NCI-H146 (cell line): ENCODE measurements at regions not wholly inside any gene's neighbourhood (a gene's known extent, or its start where the extent isn't known, plus 50 kb on each side); places are given as distances from the start of the nearest gene placed in this dataset.

Experiments
- DNase-seq: peaks from one replicate; lab custom pipeline; 2025; lab: John Stamatoyannopoulos, UW

DNA sequence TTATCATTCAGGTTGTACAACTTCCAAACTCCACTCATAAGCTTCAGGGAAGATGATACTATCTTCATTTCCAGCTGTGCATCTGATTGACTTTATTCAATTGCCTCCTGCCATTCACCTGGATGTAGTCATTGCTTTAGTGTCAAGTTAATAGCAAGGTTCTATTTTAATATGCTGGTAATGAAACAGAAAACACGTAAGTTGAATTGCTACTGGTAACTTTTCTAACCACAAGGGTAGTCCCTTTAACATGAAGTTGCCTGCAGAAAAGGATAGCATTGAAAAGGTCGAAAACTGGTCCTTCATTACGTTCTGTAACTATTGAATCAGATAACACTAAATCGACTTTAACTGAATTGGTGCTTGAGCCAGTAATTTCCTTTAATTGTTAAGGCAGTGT is 459.4 kb upstream of the CDH6 start:
- no peak for DNase-seq

DNA sequence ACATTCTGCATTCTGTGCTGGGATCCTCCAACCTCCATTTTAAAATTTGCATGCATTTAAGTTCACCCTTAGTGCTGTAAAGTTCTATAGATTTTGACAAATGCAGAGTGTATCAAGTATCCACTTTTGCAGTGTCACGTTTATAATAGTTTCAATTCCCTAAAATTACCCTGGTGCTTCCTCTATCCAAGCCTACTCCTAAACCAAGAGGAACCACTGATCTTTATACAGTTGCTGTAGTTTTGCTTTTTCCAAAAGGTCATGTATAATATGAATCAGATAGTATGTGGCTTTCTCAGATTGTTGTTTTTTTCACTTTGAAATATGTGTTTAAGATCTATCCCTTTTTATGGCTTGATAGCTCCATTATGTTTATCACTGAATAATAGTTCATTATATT is 468.4 kb upstream of the CDH6 start:
- no peak for DNase-seq

DNA sequence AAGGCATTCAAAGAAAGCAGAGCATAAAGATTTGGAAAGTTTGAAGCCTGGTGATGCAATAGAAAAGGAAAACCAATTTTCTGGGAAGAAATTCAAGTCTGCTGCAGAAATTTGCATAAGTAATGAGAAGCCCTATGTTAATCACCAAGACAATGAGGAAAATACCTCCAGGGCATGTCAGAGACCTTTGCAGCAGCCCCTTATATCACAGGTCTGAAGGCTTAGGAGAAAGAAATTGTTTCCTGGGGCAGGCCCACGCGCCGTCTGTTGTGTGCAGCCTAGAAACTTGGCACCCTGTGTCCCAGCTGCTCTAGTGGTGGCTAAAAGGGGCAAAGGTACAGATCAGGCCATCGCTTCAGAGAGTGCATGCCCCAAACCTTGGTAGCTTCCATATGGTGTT is 495.3 kb upstream of the CDH6 start:
- no peak for DNase-seq

DNA sequence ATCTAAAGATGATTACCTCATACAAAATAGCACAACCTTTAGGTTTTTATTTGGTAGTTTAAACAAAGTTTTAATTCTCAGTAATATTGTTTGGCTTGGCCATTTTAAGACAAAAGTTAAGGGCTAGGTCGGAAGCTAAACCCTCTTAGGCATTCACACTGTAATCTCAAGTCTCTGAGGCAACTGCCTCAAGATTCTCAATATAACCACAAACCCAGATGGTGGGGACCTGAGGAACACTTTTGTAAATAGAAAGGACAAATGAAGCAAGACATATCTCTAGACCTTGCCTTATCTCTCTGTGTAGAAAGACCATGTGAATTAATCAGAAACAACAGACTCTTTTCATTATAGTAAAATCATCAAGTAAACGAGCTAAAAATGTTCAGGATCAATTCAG is 500.2 kb upstream of the CDH6 start:
- DNase-seq: peak; percentile 12

DNA sequence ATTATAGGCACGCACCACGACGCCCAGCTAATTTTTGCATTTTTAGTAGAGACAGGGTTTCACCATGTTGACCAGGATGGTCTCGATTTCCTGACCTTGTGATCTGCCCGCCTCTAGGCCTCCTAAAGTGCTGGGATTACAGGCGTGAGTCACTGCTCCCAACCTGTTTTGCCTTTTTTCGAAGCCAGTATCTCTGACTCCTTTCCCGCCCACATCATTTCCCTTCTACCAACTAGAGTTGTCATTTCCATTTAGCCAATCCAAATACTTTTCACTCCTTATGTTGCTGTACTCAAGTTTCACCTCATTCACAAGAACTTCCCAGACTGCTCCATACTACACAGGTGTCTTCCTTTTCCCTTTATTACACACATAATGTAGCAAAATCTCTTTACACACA is 502.6 kb upstream of the CDH6 start:
- peak; percentile 50 for DNase-seq

DNA sequence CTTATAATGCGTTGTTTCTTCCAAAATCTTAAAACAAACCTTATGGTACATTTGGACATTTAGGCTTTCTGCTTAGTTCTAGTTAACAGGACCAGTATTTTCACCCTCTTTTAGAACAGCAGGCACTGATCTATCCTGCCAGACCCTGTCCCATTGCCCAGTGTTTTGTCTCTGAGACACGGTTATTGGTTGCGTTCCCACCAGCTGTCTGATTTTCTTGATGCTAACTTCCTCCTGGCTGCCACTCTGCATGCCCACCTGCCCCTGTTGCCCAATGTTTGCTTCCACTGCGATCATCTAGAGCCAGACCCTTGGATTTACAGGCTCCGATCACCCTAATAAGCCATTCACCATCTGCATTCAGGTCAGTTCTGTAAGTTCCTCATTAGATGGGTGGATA is 506.0 kb upstream of the CDH6 start:
- no peak for DNase-seq

DNA sequence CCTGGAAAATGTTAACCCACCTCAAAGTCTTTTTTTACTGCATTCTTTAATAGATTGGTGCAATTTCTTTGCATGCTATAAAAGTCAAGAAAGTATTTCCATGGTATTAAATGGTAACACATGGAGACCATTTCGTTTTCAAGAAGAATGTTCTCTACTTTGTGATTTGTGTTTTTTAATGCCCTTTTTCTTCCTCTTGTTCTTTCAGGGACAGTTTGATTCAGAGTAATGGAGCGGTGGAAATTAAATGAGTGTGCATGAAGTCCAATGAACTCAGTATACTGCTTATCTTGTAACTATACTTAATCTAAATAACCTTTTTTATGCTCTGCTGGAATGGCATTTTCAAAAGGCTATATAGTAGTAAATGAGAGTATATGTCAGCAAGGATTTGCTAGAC is 507.0 kb upstream of the CDH6 start:
- DNase-seq: no peak

DNA sequence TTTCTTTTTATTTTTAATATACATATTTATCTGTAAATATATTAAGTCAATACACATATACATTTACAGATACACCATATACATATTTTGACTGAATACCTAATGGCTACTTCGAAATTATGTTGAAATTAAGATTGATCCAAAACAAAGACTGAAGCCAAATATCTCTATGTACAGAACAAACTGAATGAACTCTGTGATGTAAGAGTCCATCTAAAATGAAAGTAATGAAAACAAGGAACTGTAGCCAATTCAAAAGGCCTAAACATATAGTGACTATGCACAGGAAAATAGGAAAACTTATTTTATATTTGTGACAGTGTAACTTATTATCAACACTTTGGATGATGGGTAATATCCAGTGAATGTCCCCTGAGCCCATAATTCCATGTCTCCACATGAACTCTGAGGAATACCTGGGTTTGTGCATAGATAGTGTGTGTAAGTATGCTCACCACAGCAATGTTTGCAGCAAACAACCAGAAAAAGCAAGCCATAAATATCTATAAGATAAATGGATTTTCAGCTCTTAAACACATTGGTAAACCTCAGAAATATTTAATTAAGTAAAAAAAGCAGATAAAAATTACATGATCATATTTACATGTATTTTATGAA is 517.2 kb upstream of the CDH6 start:
- DNase-seq: no peak

DNA sequence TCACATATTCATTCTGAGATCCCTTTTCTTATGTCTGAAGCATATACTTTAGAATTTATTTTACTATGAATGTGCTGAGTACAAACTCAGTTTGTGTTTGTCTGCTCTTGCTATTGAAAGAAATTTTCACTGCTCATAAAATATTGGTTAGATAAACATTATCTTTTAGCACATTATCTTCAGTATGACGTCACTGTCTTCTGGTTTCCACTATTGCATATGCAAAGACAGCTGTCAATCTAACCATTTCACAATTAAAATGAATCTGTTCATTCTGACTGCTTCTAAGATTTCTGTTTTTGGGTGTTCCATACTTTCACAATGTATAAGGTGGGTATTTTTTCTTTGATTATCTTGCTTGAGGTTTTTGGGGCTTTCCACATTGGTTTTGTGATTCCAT is 526.2 kb upstream of the CDH6 start:
- no peak for DNase-seq

DNA sequence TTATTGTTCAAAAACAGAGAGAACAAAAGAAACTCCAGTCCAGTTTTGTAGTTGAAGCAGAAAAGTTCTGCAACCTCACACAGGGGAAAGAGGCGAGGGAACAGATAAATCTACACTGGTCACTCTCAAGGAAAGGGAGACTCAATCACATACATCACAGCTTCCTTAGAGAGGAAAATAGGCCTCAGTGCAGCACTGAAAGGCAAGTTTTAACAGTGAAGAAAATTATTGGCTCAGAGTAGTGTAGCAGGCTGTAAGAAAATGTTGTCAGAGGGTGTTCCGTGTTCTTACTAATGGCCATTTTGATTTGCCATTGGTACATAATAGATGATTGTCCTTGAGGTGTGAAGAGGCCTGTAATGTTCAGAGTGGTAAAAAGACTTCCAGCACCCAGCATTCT is 530.0 kb upstream of the CDH6 start:
- no peak for DNase-seq

DNA sequence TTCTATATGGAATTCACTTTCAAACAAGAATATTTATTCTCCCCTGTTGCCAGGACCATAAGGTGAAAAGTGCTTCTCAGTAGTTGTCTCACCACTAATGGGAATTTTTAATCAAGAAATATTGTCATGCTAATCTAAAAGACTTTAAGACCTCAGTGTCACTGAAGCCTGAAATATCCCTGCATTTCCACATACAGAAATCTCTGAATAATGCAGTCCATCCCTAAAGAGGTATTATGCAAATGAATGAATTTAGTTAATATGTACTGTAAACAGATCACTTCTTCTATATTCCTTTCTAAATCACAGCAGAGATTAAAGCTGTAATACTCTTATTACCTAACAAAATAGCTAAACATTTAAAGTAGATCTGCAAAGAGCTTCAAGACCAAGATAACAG is 531.1 kb upstream of the CDH6 start:
- no peak for DNase-seq

DNA sequence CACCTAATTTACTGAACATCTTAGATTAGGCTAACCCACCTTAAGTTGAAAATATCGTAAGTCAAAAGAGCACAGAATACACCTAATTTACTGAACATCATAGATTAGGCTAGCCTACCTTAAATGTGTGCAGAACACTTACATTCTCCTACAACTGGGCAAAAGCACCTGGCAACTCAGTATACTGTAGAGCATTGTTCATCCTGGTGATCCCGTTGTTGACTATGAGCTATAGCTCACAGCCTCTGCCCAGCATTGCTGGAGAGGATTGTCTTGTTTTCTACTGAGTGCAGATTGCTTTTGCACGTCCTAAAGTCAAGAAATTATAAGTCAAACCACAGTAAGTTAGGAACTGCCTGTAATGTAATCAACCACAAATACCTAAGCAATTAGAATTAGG is 531.8 kb upstream of the CDH6 start:
- DNase-seq: no peak

DNA sequence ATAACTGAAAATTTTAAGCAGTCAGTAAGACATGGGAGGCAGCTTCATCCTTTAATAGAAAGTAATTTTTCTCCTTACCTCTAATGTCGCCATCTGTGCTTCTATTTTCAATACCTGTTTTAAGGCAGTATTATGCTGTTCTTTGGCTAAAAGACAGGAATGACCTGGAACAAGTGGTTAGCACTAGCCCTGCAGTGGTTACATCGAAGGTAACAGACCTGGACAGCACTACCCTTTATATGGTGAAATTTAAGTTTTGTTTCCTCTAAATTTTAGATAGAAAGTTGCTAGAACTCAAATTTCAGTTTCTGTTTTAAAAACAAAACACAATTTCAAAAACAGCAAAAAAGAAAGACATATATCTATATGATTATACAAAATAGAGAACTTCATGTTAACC is 534.1 kb upstream of the CDH6 start:
- no peak for DNase-seq

DNA sequence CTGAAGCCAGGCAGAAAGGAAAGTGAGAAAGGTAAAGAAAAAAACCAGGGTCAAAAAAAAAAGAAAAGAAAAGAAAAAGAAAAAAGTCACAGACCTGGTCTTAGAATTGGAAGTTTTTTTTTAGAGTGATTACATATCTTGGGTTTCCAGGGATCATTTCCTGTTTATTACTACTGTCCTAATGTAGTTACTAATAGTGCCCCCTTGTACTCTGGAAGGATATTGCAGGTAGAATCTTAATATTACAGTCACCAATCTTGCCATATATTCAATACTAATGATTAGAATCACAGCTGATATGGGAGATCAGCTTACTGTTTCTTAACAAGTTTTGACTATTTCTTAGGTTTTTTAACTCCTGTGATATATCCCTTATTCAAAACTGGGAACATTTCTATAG is 543.2 kb upstream of the CDH6 start:
- DNase-seq: no peak

DNA sequence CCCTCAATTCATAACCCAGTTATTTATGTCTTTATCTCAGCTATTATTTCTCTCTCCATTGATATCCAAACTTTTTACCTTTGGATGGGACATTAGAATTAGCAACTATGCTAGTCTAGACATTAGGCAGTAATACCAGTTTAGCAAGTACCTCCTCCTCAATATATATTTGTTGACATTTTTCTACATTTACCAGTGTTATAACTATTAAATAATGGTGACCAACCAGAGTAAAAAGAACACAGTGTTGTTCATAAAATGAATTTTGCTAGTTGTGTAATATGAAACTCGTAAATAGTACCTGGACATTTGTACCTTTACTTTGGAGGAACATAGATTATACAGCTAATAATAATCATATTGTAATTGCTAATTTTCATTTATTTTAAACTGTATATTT is 554.6 kb upstream of the CDH6 start:
- DNase-seq: no peak

DNA sequence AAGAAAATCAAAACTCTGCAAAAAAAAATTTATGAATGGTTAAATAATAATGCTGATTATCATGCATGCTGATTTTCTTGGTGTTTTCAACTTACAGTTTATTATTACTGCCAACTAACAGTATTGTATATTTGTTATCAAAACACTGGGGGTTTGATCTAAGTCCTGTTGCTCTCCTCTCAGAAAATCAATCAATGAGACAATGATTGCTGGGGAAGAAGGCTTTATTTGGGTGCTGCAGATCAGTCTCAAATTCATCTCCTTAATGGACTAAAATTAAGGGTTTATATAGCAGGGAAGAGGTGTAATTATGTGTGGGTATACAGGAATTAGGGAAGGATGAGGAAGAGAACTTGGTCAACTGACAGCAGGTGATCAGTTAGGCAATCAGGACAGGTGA is 565.5 kb upstream of the CDH6 start:
- no peak for DNase-seq

DNA sequence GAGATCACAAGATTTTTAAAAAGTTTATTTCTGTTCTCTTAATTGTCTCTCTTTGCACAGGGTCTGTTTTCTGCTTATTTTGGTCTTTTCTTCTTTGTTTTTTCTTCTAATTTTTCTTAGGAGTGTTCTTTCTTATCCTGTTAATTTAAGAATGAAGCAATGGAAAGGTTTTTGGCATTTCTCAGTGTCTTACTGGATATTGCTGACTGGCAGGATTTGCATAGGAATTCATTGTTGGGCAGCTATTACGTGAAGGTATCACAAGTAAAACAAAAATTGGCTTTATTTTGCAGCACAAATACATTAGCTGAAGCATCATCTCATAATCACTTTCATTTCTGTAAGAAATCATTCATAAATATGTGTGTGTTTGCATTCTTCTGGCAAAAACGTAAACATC is 566.9 kb upstream of the CDH6 start:
- no peak for DNase-seq

DNA sequence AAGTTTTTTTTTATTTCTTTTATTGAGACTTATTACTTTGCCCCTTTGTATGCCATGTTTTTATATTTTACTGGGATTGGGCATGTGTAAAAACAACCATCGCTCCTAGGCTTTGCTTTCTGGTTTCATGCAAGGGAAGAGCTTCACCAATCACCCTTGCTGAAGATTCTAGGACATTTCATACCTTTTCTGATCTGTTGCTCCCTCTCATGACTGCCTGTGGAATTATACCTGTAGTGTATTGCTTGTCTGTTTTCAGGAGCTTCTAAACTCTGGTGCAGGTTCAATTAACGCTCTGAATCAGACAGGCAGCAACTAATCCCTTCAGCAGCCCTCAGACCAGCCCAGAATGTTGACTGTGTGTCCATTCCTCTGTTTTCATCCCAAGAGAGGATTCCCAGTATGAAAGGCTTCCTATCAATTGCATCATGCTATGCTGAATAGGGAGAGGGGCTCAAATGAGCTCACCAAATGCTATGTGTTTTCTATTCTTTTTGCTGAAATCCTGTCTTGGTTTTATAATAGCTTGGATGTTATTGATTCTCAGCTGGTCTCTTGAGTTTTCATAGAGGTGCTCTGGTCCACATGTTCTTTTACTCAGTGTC is 572.9 kb upstream of the CDH6 start:
- no peak for DNase-seq

DNA sequence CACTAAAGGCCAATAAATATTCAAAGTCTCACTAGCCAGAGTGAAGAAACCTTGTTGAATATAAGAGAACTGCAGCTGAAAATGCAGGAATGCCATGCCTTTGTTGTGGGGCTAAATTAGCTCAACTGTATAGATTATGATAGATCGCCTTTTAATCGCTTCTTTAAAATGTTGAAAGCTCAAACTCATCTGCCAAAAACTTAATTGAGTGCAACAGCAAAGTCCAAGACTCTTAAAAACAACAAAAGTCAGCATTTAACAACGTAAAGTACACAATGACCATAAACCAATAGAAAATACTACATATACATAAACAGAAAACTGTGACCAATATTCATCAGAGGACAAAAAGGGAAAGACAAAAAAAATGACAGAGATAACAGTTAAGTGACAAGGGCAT is 585.0 kb upstream of the CDH6 start:
- DNase-seq: no peak

DNA sequence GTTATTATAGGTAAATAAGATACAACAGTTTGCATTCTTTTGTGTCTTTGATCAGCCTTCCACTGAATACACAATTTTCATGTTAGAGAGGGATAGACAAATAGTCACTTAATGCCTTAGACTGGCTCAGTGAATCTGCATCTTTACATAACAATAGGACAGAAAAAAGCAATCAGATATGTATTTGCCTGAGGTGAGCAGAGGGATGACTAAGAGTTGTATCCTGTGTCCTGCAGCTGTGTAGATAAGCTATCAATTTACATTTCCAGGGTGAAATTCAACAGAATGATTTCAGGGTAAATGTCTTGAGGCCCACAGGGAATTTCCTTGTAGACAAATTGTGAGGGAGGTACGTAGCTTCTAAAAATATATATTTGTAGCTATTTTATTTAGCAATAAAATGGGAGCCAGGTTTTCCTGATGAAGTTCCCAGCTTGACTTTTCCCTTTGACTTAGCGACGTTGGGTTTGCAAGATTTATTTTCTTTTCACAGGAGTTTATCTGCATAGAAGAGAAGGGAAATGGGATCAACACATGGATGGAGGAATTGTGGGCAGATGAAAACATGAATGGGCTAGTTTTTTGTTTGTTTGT is 586.1 kb upstream of the CDH6 start:
- peak; percentile 92 for DNase-seq

DNA sequence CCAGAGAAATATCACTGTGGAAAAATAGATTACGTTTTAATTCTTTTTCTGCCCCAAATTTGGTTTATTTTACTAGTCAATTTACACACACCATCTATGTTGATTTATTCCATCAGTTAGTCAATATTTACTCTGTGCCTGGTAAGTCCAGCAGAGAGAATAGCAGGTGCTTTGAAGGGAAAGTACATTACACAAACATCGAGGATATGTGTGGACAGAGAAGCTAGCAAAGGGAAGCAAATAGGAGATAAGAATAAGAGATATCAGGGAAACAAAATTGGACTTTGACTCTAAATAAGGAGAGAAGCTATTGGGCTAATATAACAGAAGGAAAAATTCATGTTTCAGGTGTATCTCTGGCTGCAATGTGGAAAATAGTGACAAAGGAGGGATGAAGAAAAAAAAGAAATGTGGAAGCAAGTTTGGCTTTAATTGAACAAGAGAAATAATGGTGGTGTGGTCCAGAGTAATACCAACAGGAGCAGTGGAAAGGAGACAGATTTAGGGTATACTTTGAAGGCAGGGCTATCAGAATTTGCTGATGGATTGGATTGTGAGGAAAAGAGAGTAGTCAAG is 587.7 kb upstream of the CDH6 start:
- peak; percentile 82 for DNase-seq

DNA sequence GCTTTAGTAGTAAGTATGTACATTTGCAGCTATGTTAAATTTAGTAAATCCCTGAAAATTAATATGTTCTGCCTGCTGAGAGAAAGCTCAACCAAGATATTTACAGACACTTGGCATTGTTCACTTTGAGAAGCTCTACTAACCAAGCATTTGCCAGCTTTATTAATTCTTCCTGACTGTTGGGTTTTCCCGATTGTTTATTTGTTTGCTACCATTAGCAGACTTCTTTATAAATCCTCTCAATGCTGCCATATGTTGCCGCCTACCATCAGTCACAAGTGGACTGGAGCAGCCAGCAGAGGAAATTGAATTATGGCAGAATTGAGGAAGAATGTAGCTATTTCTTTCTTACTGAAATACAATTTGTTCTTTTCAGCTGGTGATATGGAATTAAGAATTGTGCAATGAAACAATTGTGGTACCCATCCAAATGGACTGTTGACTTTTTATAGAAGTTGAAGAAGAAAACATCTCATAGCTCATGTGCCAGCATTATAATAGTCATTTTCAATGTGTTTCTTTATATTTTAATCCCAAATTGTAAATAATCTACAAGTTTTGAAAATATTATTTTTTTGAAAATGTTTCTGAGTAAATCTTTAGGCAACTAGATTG is 588.7 kb upstream of the CDH6 start:
- DNase-seq: no peak

DNA sequence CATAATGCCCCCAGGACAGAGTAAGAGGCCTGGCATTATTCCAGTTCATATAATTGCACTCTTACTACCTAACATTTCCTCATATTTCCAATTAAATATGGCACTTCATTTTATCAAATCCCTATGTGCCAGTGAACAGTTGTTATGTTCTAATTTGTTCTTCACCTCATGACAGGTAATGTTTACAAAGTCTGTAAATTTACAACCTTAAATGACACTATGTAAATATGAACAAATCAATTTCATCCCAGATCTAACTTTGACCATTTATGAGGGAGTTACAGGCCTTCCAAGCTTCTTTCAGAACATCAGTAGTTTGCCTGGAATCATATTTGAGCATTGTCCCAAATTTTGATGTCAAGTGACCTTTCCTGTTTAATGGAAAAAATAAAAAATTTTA is 592.6 kb upstream of the CDH6 start:
- peak; percentile 38 for DNase-seq
